Heart left ventricle (tissue), 16 donors: ENCODE measurements at regions not wholly inside any gene's neighbourhood (a gene's known extent, or its start where the extent isn't known, plus 50 kb on each side); places are given as distances from the start of the nearest gene placed in this dataset.

Source experiments
- ATAC-seq, 4 donors: fragments of 200-7000 bp; cut with Tn5 transposase; one replicate each; pipeline ENCODE4 v1.9.1; 2020 to 2022; ENCODE audit warnings: moderate library complexity in 4 of 4, mild to moderate bottlenecking in 3 of 4, moderate number of reproducible peaks in 1 of 4
- DNase-seq, 5 donors: peaks; one replicate each; pipeline ENCODE4 v3.0.0-alpha.2; 2020
- H3K27ac ChIP-seq, 12 donors: fragments of 200-600 bp; sonication (generic) in 4 of 12; one replicate each; pipeline versions ENCODE4 v1.5.0 to v1.8.0; 2016 to 2022; ENCODE audit warnings: mild to moderate bottlenecking in 2 of 12
- H3K27me3 ChIP-seq, 9 donors: fragments of 200-600 bp; sonication (generic) in 2 of 9; one replicate each; pipeline versions ENCODE4 v1.5.1 to v1.8.0; 2016 to 2022; ENCODE audit warnings: mild to moderate bottlenecking in 3 of 9
- H3K36me3 ChIP-seq, 9 donors: fragments of 200-600 bp; sonication (generic) in 2 of 9; one replicate each; pipeline versions ENCODE4 v1.5.0 to v1.8.0; 2018 to 2022; ENCODE audit warnings: mild to moderate bottlenecking in 2 of 9
- H3K4me1 ChIP-seq, 12 donors: fragments of 200-600 bp; sonication (generic) in 4 of 12; one replicate each; pipeline versions ENCODE4 v1.5.0 to v1.8.0; 2016 to 2022; ENCODE audit warnings: mild to moderate bottlenecking in 3 of 12
- H3K4me3 ChIP-seq, 12 donors: fragments of 200-600 bp; sonication (generic) in 4 of 12; one replicate each; pipeline versions ENCODE4 v1.5.0 to v1.8.0; 2017 to 2022; ENCODE audit warnings: mild to moderate bottlenecking in 9 of 12, moderate library complexity in 4 of 12
- H3K9me3 ChIP-seq, 12 donors: fragments of 200-600 bp; sonication (generic) in 4 of 12; one replicate each; pipeline versions ENCODE4 v1.5.0 to v1.8.0; 2016 to 2022; ENCODE audit warnings: mild to moderate bottlenecking in 1 of 12
- CTCF ChIP-seq, 12 donors: fragments of 200-600 bp; sonication (generic) in 4 of 12; IDR thresholded peaks; one replicate each; pipeline versions ENCODE4 v1.5.0 to v1.8.0; 2018 to 2022; ENCODE audit warnings: antibody characterized with exemption in 12 of 12, mild to moderate bottlenecking in 5 of 12
- POLR2A ChIP-seq, 2 donors: fragments of 450-650 bp; IDR thresholded peaks; one replicate each; pipeline ENCODE4 v1.6.1; 2017; ENCODE audit warnings: antibody characterized with exemption in 2 of 2, mild to moderate bottlenecking in 2 of 2, moderate library complexity in 2 of 2
- WGBS, 4 donors: extraction: QIAGEN DNeasy Blood & Tissue Kit in 2 of 4; methylation state at CpG; one replicate each; pipeline versions ENCODE4 v1.1.5 to v1.1.7; 2013 to 2018; 5-methylcytosine and 5-hydroxymethylcytosine counted together
- intact Hi-C, 10 donors: fragments of 100-400 bp; cut with DNase I; formaldehyde crosslinking; loops; one replicate each; pipeline versions ENCODE4 v1.11.1 to v1.14.2; 2022
- donor health status: ischemic (EF 13 %, LVEDD 7.1; RV severe dilation, severe dysfunction).
- donor health status: healthy with polysubstance abuse.
- donor health status: DM: no; HTN: yes; CAD: no.
- donor health status: DM: no; HTN: no; CAD: no.
- donor health status: ischemic (EF 25% LVEDD 6.9; RV normal size, moderate dysfunction).
- donor health status: ischemic (EF 25% LVEDD 5.7; RV mildly dilated, moderate dysfunction).
- donor health status: healthy.
- donor health status: DM: yes; HTN: yes; CAD: no.
- donor health status: ischemic (EF 35%, LVEDD 5.7; RV mildly dilated, moderate dysfunction).
- donor health status: nonischemic (EF 11% LVEDD 7.7; RV severe dilation, severe dysfunction).
- donor health status: DM: yes; HTN: yes; CAD: no.
- donor health status: PGD.
- donor health status: ischemic (EF 29% LVEDD 5.4; RV normal size, mild dysfunction).
- donor health status: nonischemic (EF 23%, LVEDD 6.1; RV moderate dilation, normal function).

DNA sequence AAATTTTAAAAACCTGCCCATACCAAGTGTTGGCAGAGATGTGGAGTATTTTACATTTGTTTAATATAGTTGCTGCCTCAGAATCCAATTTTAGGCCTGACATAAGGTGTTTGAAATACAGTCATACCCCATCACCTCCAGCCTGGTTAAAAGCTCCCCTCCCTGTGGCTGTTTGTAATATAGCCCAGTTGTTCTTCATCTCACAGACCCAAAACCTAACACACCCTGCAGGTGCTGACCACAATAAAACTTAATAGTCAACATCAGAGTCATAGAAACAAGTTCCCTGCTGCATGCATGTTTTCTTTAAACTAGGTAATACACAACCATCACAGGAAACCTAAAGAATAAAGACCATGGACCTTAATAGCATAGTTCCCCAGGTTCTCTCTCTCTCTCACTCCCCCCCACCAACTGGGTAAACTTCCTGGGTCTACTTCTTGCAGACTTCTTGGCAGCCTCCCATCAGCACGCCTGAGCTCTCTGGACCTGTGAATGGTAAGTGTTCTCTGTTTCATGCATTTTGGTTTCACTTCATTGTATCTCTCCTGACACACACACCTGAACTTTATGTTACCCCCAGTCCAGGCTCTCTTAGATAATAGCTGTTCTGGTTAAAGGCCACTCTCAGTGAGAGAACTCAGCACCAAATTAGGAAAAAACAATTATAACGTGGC is 1369.9 kb downstream of the EFNB2 start:
- 68 to 78% (median 75%) methylated on average over 2 of the region's 2 CpGs for WGBS, 4 donors
- no peaks in the 10 kb centered on the region for H3K27me3 ChIP-seq
- TF ChIP-seq CTCF (IDR thresholded peaks at IDR 0.05) (no peak), POLR2A (IDR thresholded peaks at IDR 0.05) (no peak)
- peaks cover 0 to 13% (median 3%) of the 10 kb centered on the region in 12 donors for H3K9me3 ChIP-seq
- H3K27ac ChIP-seq: no peak overlapping the region
- H3K4me3 ChIP-seq: no peak overlapping the region
- H3K4me1 ChIP-seq: no peaks in the 10 kb centered on the region
- H3K36me3 ChIP-seq: no peaks in the 10 kb centered on the region
- no peak for DNase-seq
- intact Hi-C loops: no loop called here
- no peak for ATAC-seq

- ATAC-seq (no peak), DNase-seq (no peak)
- Histone ChIP-seq H3K4me3 (no peak overlapping the region), H3K27me3 (no peaks in the 10 kb centered on the region), H3K27ac (no peak overlapping the region), H3K36me3 (no peaks in the 10 kb centered on the region), H3K4me1 (no peaks in the 10 kb centered on the region), H3K9me3 (no peaks in the 10 kb centered on the region)
- TF ChIP-seq POLR2A (IDR thresholded peaks at IDR 0.05) (no peak), CTCF (IDR thresholded peaks at IDR 0.05) (no peak)
- 74 to 94% (median 91%) methylated on average over 1 of the region's 1 CpG for WGBS, 4 donors
- intact Hi-C loops: loop anchor here in 1 of 10 donors (10.0 kb wide), 1 partner anchor 55 kb away; no protein-coding TSS in a partner anchor
These were observed 1375.6 kb downstream of the EFNB2 start for GRCh38 chr13:105159841-105160240.

DNA sequence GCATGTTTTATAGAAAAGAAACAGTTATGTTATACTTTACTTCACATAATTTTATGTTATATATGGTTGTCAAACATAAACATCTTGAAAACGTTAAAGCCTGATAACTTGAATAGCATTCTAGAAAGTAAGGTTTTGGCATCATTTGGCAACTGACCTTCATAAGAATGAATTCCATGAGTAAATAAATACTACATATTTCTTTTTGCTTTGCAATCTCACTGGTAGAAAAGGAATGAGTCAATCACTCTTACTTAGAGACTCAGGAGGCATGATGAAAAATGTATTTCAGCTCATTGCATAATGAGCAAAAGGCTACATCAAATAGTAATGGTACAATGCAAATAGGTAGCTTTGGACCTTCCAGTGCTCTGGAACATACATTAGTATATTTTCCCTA is 1381.9 kb downstream of the EFNB2 start:
- H3K9me3 ChIP-seq: no peaks in the 10 kb centered on the region
- H3K4me3 ChIP-seq: no peak overlapping the region
- TF ChIP-seq POLR2A (IDR thresholded peaks at IDR 0.05) (no peak), CTCF (IDR thresholded peaks at IDR 0.05) (no peak)
- DNase-seq: no peak
- no peaks in the 10 kb centered on the region for H3K4me1 ChIP-seq
- intact Hi-C loops: loop anchor here in 1 of 10 donors (10.0 kb wide), 1 partner anchor 49 kb away; no protein-coding TSS in a partner anchor
- H3K27me3 ChIP-seq: no peaks in the 10 kb centered on the region
- no peak for ATAC-seq
- WGBS, 4 donors: 63 to 81% (median 72%) methylated on average over 1 of the region's 1 CpG
- H3K27ac ChIP-seq: no peak overlapping the region
- no peaks in the 10 kb centered on the region for H3K36me3 ChIP-seq

GRCh38 chr13:105151639-105152038 is 1383.8 kb downstream of the EFNB2 start:
- 82 to 96% (median 91%) methylated on average over 3 of the region's 3 CpGs for WGBS, 4 donors
- no peak overlapping the region for H3K27ac ChIP-seq
- H3K9me3 ChIP-seq: no peaks in the 10 kb centered on the region
- no peak for TF ChIP-seq CTCF (IDR thresholded peaks at IDR 0.05)
- TF ChIP-seq POLR2A (IDR thresholded peaks at IDR 0.05): no peak
- H3K4me3 ChIP-seq: no peak overlapping the region
- no peak for ATAC-seq
- no peaks in the 10 kb centered on the region for H3K36me3 ChIP-seq
- DNase-seq: no peak
- intact Hi-C loops: loop anchor here in 1 of 10 donors (10.0 kb wide), 1 partner anchor 47 kb away; no protein-coding TSS in a partner anchor
- H3K27me3 ChIP-seq: no peaks in the 10 kb centered on the region
- no peaks in the 10 kb centered on the region for H3K4me1 ChIP-seq
